NCI-H2107 treated with DMSO at 0.1 percent for 48 hours (cell line): ENCODE measurements at regions not wholly inside any gene's neighbourhood (a gene's known extent, or its start where the extent isn't known, plus 50 kb on each side); places are given as distances from the start of the nearest gene placed in this dataset.

Experiments used
- DNase-seq: peaks from one replicate; lab custom pipeline; 2025; ENCODE audit not compliant: unreplicated experiment; lab: John Stamatoyannopoulos, UW

DNA sequence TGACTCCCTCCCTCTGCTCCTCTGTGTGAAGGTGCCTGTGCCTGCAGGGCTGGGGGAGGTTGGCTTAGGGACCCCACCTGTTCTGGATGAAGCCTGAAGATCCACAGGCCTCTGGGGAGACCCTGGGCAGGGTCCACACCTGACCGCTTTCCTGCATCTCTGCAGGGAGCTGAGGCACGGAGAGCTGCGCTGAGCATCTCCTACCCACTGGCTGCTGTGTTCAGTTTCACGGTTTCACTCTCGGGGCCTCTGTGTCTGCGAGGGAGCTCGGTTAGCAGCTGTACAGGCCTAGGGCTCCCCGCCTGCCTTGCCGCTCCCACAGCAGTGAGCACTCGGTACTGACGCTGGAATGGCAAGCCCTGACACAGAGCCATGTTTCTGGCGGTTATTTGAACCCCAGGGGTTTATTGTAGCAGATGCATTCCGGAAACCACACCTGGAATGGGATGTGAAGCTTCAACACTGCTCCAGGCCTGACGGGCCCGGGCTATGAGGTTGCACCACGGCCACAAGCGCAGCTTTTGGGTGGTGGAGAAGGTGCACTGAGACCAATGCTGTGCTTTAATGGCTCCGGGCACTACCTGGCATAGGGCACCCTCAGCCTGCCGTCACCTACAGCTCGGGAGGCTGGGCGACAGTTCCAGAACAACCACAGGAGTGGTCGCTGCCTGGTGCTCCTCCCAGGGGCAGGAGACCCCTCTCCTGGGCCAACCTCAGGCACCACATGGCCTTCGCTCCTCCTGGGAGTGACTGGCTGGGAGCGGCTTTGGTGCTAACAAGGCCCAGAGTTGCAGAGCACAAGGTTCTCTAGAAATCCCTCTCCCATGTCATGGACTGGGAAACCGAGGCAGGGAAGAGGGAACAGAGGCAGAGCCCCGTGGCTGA is 257.9 kb downstream of the NDUFA10 start:
- peak; percentile 59 for DNase-seq

DNA sequence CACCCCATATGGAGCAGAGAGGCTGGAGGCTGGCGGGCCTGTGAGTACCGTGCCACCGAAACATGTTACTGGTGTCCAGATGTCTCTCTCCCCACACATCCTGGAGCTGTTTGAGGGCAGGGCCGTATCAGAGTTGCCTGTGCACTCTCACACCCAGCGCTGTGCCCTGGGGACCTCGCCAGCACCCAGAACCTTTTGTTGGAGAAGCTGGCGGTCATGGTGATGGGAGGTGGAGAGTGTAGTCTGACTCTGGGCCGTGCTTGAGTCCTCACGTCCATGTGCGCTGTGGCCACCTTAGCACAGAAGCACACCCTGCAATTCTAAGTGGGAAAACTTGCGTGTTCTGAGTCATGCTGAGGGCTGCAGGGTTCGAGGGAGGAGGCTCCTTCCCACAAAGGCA is 259.2 kb downstream of the NDUFA10 start:
- no peak for DNase-seq

DNA sequence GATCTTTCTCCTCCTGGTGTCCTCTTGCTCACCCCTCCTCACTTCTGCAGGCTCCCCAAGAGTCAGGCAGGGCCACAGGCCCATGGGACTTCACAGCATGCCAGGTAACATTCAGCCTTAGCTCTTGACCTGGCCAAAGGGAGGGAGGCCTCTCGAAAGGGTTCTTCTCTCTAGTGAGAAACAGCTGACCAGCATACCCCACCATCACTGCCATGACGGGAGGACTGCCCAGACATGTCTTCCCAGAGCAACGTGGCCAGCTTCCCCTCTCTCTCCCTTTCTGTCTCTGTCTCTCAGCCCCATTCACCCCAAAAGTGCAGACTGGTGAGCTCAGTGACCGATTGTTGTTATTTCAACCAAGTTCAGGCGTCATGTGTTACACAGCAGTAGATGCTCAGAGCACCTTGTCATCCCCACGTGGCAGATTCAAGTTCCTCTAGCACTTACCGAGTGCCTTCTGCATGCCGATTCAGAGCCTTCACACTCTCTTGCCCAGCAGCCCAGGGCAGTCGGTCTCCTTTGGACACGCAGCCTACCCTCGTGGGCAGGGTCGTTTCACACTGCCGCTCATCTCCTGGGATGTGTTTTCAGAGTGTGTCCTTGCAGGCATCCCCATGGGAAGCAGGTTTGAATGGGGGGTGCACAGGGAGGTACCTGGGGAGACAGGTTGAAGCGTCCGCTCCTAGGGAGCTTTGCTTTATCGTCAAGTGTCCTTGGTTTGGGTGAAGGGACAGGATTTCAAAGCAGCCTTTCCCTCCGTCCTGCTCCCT is 259.9 kb downstream of the NDUFA10 start:
- DNase-seq = no peak

DNA sequence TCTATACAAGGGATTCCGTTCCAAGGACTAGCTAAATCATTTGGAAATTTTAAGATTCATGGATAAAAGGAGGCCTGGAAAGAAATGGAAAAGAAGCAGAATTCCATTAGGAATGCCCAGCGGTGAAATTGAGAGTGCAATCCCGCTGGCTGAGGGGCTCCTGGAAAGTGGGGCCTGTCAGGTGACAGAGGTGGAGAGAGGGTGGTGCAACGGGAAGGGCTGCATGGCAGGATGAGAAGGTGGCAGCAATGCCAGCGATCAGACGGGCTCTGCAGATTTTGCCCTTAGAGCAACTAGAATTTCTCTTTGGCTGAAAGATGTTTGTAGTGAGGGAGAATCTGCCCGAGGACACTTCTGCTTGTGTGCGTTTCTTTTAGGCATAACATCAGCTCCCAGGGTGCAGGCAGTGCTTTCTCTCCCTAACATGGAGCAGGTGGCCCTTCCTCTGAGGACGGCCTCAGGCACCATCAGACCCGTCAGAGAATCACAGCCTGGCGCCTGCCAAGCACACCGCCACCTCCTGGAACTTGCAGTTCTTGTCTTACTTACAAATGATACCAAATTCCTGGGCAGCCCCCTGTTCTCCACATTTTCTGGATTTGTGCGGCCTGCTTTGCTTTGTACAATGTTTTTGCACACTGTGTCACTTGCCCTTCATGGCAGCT is 261.6 kb downstream of the NDUFA10 start:
- DNase-seq = peak; percentile 24

DNA sequence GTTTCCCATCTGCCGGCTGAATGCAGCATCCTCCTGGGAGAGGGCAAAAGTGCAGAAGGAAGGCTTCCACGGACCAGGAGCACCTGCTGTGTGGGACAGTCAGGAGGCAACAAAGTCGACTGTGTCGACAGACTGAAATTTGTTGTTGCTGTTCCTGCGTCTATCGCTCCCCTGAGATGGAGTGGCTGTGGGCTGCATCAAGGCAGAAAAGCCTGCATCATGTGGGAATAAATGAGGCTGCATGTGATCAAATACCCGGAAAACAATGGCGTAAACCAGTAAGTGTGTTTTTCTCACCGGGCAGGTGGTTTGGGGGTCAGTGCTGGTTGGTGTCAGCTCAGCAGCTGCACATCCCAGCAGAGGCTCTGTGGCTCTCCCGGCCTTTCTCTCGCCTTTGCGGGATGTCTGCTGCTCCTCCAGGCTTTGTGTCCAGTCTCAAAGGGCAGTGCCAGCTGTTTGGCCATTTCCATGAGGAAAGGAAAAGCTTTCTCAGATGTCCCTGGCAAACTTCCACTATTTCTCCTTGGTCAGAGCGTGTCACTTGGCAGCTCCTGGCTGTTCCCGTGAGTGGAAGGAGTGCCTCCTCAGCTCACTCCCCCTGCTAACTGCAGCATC is 262.4 kb downstream of the NDUFA10 start:
- peak; percentile 57 for DNase-seq

DNA sequence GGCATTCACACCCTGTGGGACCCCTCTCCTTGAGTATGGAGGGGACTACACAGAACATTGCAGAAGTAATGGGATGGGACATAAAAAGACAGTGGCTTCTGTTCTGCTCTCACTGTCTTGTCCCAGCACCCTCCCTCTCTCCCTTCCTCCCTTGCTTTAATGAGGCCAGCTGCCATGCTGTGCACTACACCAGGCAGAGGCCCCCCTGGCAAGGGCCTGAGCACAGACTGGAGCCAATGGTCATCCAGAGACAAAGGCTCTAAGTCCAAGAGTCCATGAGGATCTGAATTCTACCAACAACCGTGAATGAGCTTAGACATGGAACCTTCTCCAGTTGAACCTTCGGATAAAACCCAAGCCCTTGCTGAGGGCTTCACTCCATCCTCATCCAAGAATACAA is 263.0 kb downstream of the NDUFA10 start:
- no peak for DNase-seq

DNA sequence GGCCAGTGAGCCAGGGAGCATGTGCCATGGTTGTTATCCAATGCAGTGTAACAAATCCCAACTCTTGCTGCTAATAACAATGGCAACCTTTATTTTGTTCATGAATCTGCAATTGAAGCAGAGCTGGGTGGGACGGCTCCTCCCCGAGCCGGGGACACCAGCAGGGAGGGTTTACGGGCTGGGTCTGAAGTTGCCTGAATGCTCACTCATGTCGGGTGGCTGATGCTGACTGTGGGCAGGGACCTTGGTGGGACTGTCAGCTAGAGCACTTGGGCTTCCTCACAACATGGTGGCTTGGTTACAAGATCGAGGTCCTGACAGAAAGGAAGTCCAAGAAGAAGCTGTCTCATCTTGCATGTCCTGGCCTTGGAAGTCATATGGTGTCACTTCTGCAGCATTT is 264.5 kb downstream of the NDUFA10 start:
- DNase-seq = no peak

DNA sequence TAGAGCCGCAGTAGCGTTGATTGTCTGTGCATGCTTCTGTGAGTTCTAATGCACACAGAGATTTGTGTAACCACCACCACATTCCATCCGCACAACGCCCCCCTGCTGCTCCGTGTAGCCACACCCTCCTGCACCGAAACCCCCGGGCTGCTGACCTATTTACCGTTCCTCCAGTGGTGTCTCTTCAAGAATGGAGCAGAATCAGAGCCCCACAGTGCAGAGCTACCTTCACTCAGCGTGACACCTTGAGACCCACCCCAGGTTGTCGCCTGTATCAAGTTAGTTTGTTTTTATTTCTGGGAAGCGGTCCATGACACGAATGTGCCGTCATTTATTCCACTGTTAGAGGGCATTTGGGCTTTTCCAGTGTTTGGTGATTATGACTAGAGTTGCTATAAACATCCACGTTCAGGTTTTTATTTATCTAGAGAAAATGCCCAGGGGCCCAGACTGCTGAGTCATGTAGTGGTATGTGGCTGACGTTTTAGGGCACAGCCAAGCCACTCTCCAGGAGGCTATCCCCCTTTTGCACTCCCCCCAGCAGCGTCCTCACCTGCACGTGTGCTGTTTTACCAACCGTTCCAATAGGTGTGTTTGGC is 266.8 kb downstream of the NDUFA10 start:
- no peak for DNase-seq

DNA sequence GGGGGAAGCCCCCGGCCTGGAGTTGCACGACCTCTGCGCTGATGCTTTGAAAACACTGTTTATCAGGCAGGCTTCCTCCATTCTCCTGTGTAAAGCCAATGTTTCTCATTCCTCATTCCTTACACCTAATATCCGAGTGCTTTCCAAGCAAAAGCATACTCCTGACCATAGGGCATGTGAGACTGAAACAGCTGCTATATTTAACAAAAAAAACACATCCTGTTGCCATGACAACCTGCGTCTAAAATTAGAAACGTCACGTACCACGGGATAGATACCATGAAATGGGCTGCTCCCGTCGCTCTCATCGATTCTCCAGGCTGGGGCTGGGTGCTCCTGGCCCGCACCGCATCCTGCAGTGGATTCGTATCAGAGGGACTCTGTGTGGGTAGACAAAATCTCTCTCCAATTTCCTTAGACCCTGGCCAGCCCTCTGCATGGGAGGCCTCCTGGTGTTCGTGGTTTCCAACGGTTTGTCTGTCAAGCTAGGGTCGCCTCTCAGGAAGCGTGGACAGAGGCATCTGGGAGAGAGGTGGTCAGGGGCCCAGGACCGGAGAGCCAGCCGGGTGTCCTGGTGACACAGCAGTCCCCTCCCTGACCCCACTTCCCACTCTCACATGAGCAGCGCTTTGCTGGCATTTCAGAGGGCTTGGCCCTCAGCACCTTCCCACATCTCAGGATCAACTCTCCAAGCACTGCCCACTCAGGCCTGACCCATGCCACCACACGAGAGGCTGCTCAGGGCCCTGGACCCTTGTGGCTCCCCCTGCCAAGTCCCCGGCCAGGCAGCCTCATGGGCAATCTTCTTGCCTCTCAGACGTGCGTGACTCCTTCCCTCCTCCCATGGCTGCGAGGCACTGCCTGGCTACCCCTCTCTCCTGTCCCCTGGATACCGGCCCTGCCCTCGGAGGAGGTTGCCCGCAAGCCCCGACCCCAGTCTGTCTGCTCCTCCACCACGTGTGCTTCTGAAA is 268.1 kb downstream of the NDUFA10 start:
- DNase-seq = no peak

DNA sequence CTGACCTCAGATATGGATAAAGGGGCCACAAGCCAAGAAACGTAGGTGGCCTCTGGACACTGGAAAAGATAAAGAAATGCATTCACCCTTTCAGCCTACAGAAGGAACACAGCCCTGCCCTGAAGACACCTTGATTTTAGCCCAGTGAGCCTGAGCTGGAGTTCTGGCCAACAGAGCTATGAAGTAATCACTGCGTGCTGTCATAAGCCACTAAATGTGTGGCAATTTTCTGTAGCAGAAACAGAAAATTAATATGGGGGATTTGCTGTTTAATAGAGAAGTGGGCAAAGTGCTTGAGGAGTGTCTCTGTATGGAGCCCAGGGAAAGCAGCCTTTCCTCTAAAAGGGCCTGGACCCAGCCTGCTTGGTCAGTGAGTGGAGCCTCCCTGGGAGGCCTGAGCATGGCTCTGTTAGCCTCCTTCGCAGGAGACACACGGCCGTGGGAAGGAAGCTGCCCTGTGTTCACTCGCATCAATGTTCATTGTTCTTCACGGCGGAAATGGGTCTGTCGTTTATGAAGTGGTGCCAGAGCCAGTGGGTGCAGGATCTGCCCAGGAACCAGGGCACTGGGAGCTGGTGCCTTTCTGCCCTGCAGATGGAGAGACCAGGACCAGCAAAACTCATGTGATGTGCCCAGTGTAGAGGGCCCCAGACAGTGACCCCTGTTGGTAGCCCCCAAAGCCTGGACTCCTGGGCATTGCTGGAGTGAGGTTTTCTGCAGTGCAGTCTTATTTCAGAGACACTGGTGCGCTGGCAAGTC is 268.9 kb downstream of the NDUFA10 start:
- no peak for DNase-seq

DNA sequence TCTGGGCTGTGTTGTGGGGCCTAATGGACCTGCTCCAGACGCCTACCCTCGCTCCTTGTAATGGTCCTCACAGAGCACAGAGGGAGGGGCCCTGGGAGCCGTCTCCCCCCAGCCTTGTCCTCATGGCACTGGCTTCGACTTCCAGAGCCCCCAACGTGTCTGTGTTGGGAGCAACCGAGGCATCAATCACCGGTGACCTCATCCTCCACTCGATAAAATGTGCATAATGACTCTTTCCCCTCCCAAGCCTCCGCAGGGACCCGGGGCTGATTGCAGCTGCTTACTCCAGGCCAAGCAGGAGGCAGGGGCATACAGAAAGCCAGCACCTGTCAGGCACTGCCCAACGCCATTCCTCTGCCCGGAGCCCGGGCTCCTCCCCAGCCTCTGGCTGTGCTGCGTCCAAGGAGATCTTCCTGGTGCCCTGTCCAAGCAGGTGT is 271.7 kb downstream of the NDUFA10 start:
- peak; percentile 44 for DNase-seq

DNA sequence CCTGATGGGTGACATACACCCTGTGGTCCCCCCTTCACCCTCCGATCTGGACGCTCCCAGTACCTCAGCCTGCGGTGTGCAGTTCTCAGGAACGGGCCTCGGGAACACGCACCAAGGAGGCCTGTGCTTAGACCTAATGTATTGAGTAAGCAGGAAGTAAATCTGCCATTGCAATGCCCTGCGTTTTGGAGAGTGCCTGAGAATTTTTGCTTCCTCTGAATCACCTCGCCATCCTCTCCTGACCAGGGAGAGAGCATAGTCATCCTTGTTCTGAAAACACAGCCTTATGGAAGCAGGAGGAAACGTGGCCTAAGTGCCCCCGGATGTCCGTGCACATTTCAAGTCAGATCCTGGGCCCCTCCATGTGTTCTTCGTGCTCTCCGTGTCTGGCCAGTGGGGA is 272.2 kb downstream of the NDUFA10 start:
- no peak for DNase-seq

DNA sequence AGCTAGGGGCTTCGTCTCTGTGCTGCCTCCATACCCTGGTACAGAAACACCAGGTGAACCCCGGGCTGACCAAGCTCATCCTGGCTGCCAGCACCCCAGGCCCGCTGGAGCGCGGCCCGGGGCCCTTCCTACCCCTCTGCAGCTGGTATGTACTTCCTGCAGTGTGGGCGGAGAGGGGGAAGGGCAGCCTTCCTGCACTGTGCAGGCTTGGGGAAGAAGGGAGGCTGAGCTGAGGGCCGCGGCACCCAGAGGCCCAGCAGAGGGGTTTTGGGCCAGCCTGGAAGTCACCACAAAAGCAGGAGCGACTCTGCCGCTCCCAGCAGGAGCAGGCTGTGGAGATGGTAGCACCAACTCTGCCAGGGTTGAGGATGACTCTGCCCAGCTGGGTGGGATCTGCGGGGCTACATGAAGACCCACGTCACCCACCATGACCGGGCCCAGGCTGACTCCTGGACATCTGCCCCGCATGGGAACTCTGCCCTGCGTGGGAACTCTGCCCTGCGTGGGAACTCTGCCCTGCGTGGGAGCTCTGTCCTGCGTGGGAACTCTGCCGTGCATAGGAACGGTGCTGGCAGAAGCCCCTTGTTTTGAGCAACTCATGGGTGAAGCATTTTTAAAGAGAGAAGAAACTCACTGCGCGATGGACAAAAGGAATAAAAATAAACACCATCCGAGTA is 273.3 kb downstream of the NDUFA10 start:
- no peak for DNase-seq

DNA sequence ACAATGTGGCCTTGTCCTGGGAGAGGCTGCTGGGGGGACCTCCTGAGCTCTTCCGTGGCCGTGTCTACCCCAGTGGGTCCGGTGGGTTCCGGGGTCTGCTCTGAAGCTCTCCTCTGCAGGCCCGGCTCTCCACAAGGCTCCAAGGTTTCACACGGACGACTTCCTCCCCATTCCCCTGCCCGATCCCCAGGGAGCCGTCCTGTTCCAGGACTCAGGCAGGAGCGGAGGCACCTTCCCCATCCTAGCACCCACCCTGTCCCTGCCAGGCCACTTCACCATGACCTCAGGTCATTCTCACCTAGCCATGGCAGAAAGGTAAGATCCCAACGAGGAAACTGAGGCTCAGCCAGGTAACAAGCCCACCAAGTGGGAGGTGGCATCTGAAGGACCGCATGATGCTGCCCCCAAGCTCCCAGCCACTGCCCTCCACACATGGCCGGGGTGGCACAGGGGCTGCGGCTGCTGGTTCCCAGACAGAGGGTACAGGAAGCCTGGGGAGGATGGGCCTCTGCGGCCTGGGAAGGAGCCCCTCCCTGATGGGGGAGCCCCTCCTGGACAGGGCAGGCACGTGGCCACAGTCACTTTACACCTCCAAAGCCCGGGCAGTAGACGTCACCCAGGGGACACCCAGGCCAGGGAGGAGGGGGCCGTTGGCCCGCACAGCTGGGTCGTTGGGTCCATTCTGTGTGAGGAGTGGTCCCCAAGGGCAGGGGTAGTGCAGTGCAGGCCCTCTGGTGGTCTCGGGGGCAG is 274.0 kb downstream of the NDUFA10 start:
- DNase-seq = no peak

DNA sequence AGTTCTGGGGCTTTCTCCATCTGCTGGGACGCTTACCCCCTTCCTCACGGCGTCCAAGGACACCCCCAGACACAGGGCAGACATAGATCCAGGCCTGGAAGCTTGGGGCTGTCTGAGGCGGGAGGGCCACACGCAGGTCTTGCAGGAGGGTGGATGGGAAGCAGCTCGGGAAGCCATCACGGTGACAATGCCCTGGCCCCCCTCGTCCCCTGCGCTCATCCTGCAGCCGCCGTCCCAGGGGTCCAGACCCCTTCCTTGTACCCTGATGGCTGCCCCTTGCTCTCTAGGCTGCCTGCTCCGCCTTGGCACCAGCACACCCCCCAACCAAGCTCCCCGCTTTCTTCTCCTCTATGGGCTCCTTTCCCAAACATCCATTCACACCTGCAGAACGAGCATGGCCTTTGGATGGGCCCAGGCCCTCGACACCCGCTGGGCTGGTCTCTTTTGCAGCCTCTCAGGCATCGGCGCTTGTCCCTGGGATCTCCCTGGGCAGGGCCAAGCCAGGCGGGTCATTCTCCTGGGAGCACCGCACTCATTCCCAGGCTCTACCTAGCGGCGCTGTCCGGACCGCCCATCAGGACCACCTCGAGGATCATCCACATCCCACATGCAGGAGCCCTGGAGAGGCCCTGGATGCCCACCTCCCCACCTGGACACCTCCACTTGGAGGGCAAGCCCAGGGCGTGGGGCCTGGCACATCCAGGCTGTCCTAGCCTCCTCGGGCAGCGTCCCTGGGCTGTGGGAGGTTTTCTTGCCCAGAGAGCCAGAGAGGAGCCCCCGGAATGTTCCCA is 274.9 kb downstream of the NDUFA10 start:
- DNase-seq = no peak

DNA sequence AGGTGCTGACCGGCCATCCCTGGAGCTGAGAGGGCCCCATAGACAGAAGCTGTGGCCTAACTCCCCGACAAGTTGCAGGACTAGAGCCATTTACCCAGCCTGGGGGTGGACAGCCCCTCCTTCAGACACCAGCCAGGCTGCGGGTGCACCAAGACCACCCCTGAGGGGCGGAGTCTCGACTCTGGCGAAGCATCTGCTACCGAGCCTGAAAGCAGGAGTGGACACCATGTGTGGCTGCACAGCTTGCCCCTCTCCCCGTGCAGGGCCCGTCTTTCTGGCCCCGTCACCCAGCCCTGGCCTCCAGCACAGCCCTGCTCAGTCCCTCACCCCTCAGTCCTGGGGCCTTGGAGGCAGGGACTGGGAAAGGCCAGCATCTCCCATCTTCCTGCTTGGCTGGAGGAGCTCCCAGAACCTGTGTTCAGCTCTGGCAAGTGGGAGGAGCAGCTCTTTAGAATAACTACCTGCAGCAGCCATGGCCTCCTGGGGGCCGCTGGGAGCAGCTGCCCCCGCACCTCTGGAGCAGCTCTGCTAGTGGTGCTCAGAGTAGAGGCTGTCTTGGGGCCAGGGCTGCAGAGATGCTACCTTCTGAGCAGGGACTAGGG is 275.8 kb downstream of the NDUFA10 start:
- no peak for DNase-seq

DNA sequence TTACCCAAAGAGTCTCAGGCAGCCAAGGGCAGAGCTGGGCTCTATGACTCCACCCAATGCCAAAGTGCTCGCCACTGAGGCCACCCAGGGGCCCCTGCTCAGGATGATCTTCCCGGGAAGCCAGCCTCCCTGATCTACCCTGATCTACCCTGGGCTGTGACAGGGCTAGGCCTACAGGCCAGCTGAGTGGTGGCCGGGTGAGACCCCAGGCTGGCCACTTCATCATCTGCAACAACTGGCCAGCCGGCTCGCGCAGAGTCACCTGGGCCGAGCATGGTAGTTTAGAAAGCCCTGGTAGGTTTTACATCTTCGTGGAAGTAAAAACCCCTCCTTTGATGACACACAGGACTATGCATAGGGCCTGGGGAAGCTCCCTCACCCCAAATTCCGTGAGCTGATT is 276.3 kb downstream of the NDUFA10 start:
- DNase-seq = no peak
